Ishikawa (cell line): ENCODE measurements at regions not wholly inside any gene's neighbourhood (a gene's known extent, or its start where the extent isn't known, plus 50 kb on each side); places are given as distances from the start of the nearest gene placed in this dataset.

ENCODE experiments used
- CREB1 ChIP-seq: IDR thresholded peaks from 2 replicates; pipeline ENCODE4 v1.6.1; 2012; ENCODE audit warnings: low read depth
- EGR1 ChIP-seq: IDR thresholded peaks from 2 replicates; pipeline ENCODE4 v1.6.1; 2012
- EP300 ChIP-seq: IDR thresholded peaks from 2 replicates; pipeline ENCODE4 v1.6.1; 2012; ENCODE audit warnings: borderline replicate concordance
- FOXM1 ChIP-seq: IDR thresholded peaks from 2 replicates; pipeline ENCODE4 v1.6.1; 2012; ENCODE audit warnings: low read depth, borderline replicate concordance
- NFIC ChIP-seq: IDR thresholded peaks from 2 replicates; pipeline ENCODE4 v1.6.1; 2012
- RAD21 ChIP-seq: IDR thresholded peaks from 2 replicates; pipeline ENCODE4 v1.6.1; 2012; ENCODE audit warnings: low read depth
- TAF1 ChIP-seq: IDR thresholded peaks from 2 replicates; pipeline ENCODE4 v1.6.1; 2012; ENCODE audit warnings: low read depth, mild to moderate bottlenecking
- TCF12 ChIP-seq: IDR thresholded peaks from 2 replicates; pipeline ENCODE4 v1.6.1; 2012; ENCODE audit warnings: low read depth
- TEAD4 ChIP-seq: IDR thresholded peaks from 2 replicates; pipeline ENCODE4 v1.6.1; 2012
- YY1 ChIP-seq: IDR thresholded peaks from 2 replicates; pipeline ENCODE4 v1.6.1; 2012; ENCODE audit warnings: low read depth
- ZBTB7A ChIP-seq: IDR thresholded peaks from 2 replicates; pipeline ENCODE4 v1.6.1; 2012; ENCODE audit warnings: low read depth
- TF ChIP-seq, protein P1 (sequence below): IDR thresholded peaks from 2 replicates; pipeline ENCODE4 v1.6.1; 2012; ENCODE audit warnings: low read depth, mild to moderate bottlenecking
- TF ChIP-seq, protein P2 (sequence below): IDR thresholded peaks from 2 replicates; pipeline ENCODE4 v1.6.1; 2012
- TF ChIP-seq, protein P3 (sequence below): IDR thresholded peaks from 2 replicates; pipeline ENCODE4 v1.6.1; 2012

DNA sequence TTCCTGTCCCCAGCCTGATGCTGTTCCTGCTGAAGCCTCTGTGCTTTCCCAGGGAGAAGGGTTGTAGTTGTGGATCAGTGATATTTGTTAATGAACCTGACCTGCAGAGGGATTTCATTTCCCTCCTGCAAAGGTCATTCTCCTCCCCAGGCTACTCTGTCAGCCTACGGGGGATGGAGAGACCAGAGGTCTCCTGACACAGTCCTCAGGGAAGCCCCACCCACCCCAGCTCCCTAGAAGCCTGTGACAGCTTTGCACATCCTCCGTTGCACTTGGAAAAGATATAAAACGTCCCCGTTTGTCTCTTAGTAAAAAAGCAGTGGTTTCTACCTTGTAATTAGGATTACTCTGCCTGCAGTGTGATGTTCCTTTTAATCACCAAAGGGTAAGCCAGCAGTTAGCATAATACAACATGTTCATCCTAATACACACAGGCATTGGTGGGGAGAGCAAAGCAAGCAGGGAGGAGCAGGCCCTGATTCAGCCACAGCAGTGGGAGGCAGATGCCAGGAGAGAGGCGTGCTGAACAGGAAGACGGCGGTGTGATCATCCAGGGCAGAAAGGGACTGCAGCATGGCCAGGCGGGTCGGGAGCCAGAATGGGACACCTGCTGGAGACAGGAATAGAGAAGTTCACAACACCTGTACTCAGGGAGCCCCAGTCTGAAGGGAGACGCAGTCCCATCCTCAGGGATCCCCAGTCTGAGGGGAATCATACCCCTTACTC is 293.5 kb downstream of the LRFN2 start:
- TF ChIP-seq YY1 = no peak
- no peak for TF ChIP-seq FOXM1
- no peak for TF ChIP-seq NFIC
- no peak for TF ChIP-seq TEAD4
- TF ChIP-seq, protein P1, sequence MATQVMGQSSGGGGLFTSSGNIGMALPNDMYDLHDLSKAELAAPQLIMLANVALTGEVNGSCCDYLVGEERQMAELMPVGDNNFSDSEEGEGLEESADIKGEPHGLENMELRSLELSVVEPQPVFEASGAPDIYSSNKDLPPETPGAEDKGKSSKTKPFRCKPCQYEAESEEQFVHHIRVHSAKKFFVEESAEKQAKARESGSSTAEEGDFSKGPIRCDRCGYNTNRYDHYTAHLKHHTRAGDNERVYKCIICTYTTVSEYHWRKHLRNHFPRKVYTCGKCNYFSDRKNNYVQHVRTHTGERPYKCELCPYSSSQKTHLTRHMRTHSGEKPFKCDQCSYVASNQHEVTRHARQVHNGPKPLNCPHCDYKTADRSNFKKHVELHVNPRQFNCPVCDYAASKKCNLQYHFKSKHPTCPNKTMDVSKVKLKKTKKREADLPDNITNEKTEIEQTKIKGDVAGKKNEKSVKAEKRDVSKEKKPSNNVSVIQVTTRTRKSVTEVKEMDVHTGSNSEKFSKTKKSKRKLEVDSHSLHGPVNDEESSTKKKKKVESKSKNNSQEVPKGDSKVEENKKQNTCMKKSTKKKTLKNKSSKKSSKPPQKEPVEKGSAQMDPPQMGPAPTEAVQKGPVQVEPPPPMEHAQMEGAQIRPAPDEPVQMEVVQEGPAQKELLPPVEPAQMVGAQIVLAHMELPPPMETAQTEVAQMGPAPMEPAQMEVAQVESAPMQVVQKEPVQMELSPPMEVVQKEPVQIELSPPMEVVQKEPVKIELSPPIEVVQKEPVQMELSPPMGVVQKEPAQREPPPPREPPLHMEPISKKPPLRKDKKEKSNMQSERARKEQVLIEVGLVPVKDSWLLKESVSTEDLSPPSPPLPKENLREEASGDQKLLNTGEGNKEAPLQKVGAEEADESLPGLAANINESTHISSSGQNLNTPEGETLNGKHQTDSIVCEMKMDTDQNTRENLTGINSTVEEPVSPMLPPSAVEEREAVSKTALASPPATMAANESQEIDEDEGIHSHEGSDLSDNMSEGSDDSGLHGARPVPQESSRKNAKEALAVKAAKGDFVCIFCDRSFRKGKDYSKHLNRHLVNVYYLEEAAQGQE = no peak
- TF ChIP-seq RAD21 = no peak

DNA sequence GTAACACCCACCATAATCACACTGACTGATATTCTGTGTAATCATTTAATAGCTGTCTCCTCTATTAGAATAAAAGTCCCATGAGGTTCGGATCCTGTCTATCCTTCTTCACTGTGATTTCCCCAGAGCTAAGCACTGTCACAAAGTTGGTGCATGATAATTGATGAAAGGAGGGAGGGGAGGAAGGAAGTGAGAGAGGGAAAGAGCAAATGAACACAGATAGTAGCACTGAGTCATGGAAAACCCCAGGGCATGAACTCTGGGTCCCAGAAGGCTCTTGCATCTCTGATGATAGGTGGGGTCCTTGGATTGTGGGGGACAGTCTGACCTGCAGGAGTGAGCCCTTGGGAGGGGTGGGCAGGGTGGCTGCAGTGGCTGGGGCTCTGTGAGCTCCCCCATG is 294.1 kb downstream of the LRFN2 start:
- TF ChIP-seq RAD21 = no peak

DNA sequence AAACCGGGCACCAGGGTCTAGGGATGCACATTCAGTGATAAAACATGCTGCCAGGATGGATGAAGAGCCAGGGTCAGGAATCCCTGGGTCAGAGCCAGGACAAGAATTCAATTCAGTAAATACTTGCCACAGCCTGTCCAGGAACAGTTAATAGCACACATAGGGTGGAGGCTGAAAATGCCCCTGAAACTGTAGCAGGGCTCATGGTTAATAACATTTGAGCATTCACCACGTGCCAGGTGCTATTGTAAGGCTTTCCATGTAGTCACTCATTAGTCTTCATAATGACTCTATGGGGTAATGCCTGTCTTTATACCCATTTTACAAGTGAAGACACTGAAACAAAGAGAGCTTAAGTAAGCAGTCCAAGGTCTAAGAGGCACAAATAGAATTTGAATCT is 296.3 kb downstream of the LRFN2 start:
- no peak for TF ChIP-seq TCF12
- no peak for TF ChIP-seq ZBTB7A
- TF ChIP-seq NFIC = no peak
- TF ChIP-seq, protein P1 = no peak
- TF ChIP-seq TAF1 = no peak
- TF ChIP-seq, protein P2, sequence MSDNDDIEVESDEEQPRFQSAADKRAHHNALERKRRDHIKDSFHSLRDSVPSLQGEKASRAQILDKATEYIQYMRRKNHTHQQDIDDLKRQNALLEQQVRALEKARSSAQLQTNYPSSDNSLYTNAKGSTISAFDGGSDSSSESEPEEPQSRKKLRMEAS = no peak
- no peak for TF ChIP-seq CREB1

DNA sequence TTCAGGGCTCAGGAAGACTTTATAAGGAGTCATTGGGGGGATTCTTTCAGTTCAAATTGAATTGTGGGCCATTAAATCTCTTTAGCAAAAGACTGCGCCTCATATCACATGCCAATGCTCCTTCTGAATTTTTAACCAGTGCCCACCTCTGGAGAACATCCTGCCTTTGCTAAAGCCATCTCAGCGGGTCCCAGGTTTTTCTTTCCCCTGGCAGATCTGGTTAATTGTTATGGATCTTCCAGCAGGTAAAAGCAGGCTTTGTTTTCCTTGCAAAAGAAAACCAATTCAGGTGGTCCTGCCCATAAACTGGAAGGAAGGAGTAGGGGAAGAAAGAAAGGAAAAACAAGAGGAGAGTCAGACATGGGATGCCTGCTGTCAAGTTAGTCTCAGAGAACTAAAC is 298.2 kb downstream of the LRFN2 start:
- TF ChIP-seq TAF1 = no peak

DNA sequence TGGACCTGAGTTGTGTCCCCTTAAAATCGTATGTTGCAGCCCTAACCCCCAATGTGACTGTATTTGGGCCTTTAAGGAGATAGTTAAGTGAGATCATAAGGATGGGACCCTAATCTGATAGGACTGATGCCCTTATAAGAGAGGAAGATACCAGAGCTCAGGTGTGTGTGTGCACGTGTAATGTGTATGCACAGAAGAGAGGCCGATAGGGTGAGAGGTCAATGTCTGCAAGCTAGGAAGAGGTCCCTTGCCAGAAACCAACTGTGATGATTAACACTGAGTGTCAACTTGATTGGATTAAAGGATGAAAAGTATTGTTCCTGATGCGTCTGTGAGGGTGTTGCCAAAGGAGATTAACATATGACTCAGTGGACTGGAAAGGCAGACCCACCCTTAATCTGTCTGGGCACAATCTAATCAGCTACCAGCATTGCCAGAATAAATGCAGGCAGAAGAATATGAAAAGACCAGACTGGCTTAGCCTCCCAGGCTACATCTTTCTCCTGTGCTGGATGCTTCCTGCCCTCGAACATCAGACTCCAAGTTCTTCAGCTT is 299.8 kb downstream of the LRFN2 start:
- no peak for TF ChIP-seq ZBTB7A
- no peak for TF ChIP-seq RAD21
- TF ChIP-seq EP300 = no peak
- TF ChIP-seq, protein P3, sequence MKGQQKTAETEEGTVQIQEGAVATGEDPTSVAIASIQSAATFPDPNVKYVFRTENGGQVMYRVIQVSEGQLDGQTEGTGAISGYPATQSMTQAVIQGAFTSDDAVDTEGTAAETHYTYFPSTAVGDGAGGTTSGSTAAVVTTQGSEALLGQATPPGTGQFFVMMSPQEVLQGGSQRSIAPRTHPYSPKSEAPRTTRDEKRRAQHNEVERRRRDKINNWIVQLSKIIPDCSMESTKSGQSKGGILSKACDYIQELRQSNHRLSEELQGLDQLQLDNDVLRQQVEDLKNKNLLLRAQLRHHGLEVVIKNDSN = no peak
- no peak for TF ChIP-seq TAF1
- TF ChIP-seq NFIC = no peak
- TF ChIP-seq, protein P1 = no peak

DNA sequence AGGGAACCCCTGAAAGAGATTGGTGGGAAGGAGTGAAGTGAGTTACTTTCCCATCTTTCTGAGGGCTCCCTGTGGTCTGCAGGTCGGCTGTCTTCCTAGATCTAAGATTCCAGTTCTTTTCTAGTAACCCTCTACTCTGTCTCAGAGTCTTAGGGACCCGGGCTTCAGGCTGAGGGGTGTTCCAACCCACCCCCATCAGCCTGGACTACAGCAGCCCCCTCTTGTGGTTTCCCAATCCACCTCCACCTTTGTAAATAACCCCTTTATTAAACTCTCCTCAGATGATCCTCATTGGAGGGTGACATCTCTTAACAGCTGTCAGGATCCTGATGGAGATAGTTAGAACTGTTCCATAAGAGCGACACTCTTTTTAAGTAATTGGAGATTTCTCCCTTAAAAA is 300.4 kb downstream of the LRFN2 start:
- TF ChIP-seq EGR1 = no peak
- TF ChIP-seq, protein P1 = no peak
- TF ChIP-seq CREB1 = no peak
- TF ChIP-seq, protein P3 = no peak
- TF ChIP-seq RAD21 = no peak
- no peak for TF ChIP-seq EP300
- no peak for TF ChIP-seq YY1
- TF ChIP-seq, protein P2 = no peak
- TF ChIP-seq ZBTB7A = no peak
- TF ChIP-seq TCF12 = no peak
